HCT116 (cell line): ENCODE measurements at regions not wholly inside any gene's neighbourhood (a gene's known extent, or its start where the extent isn't known, plus 50 kb on each side); places are given as distances from the start of the nearest gene placed in this dataset.

Experiments
- CTCF ChIP-seq, 3 experiments: fragments of 200-600 bp in 1 of 3; sonication (generic) in 1 of 3; IDR thresholded peaks in 2 of 3; conservative IDR thresholded peaks in 1 of 3; 2 replicates each; pipeline ENCODE4 v1.5.1; 2012 to 2017; ENCODE audit warnings: low read depth in 2 of 3, low read length in 2 of 3, antibody characterized with exemption in 1 of 3, borderline replicate concordance in 1 of 3, control low read depth in 1 of 3, mild to moderate bottlenecking in 1 of 3, mixed read lengths in 1 of 3, mixed run types in 1 of 3, moderate library complexity in 1 of 3; ENCODE audit not compliant: insufficient read depth in 1 of 3
- EZH2 ChIP-seq: fragments of 200-600 bp; sonication (generic); IDR thresholded peaks from 2 replicates; pipeline ENCODE4 v1.6.1; 2017; ENCODE audit warnings: antibody characterized with exemption, mixed run types
- TCF7L2 ChIP-seq: IDR thresholded peaks from 2 replicates; pipeline ENCODE4 v1.7.0; 2011; ENCODE audit warnings: borderline replicate concordance, inconsistent platforms; ENCODE audit not compliant: insufficient read depth, insufficient read length; ENCODE audit errors: extremely low read depth

DNA sequence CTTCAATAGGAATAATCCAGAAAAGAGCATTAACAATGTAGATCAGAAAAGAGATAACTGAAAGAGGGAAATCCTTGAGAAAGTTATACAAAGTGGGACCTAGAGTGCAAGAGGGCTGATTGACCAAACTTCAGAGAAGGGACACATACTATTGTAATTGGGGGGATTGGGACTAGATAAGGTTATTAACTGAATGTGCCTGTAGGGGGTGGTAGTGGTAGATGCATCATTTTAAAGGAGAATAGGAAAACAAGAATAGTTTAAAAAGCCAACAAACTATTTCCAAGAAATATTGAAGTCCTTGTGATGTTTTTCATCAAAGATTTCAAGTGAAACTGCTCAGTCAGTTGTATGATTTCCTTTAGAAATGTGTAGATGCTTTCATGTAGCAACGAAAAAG is 468.5 kb downstream of the TAF11L14 start:
- TF ChIP-seq CTCF (IDR thresholded peaks at IDR 0.05 in 2 of 3, conservative IDR thresholded peaks at IDR 0.05 in 1 of 3; ENCODE audit: borderline replicate concordance in 1 of 3, insufficient read depth in 1 of 3, low read depth in 2 of 3, low read length in 2 of 3) (no peak), EZH2 (no peak), TCF7L2 (no peak)
